ENCODE measurements at regions not wholly inside any gene's neighbourhood (a gene's known extent, or its start where the extent isn't known, plus 50 kb on each side); places are given as distances from the start of the nearest gene placed in this dataset.

DNA sequence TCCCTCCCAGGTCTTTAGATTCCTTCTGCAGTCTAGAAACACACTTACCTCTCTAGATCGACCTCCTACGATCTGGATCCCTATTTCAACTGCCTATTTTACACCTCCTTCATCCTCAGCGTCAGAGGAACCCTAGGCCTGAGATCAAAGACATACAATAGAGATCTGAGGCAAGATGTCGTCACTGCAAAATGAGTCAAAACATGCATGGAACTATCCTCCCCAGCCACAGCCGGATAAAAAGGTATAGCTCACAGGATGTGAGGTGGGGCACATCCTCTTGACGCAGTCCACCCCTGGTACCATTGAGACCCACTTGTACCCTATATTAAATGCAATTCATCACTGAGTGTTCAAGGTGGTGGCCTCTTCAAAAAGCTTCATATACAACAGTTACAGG is 63.7 kb upstream of the DNAJC10 start (continued):
- TF ChIP-seq, protein P1, sequence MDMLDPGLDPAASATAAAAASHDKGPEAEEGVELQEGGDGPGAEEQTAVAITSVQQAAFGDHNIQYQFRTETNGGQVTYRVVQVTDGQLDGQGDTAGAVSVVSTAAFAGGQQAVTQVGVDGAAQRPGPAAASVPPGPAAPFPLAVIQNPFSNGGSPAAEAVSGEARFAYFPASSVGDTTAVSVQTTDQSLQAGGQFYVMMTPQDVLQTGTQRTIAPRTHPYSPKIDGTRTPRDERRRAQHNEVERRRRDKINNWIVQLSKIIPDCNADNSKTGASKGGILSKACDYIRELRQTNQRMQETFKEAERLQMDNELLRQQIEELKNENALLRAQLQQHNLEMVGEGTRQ (CRISPR knock-in tag; IDR thresholded peaks at IDR 0.05) = no peak
- no peak for TF ChIP-seq DMBX1 (CRISPR knock-in tag; IDR thresholded peaks at IDR 0.05; ENCODE audit: borderline replicate concordance)

DNA sequence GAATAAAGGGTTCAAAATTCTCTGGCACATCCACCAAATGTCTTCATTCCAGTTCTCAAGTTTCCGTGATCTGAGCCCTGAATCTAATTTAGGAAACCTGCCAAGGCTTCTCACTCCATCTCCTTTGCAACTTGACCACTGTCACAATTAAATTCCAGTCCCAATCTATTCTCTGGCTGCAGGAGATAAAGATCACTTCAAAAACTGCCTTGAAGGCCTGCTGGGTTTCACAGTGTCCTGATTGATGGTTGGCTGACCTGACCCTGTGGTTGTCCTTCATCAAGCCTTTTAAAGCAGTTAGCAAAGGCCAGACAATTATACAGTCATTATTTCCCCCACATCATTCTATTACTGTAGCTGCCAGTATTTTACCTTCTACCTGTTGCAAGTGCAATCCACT is 60.3 kb upstream of the DNAJC10 start:
- no TSS peak for BruUV-seq (replicated peaks)
- H2AFZ ChIP-seq (ENCODE audit: low read depth, low read length) = no peak overlapping the region
- DNase-seq (ENCODE audit: extremely low read depth in 1 of 4, low spot score in 3 of 4) = no peak
- H4K20me1 ChIP-seq (replicated peaks; ENCODE audit: control insufficient read depth, insufficient read depth, low read length) = no peaks in the 10 kb centered on the region
- ChIA-PET POLR2A (no interaction called here), CTCF (ENCODE audit: low intra/inter-chr PET ratio) (no interaction called here)
- H3K27me3 ChIP-seq (ENCODE audit: control insufficient read depth in 2 of 2, insufficient read depth in 2 of 2, low read length in 2 of 2) = peaks cover 0 to 2% of the 10 kb centered on the region in 2 experiments; a peak in 1 of 5 replicates
- TF ChIP-seq, protein P2, sequence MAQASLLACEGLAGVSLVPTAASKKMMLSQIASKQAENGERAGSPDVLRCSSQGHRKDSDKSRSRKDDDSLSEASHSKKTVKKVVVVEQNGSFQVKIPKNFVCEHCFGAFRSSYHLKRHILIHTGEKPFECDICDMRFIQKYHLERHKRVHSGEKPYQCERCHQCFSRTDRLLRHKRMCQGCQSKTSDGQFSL (CRISPR knock-in tag; IDR thresholded peaks at IDR 0.05) = no peak
- TF ChIP-seq, protein P2 (tag; IDR thresholded peaks at IDR 0.05) = no peak
- TF ChIP-seq ZNF140 (CRISPR knock-in tag; IDR thresholded peaks at IDR 0.05) = no peak
- TF ChIP-seq, protein P3, sequence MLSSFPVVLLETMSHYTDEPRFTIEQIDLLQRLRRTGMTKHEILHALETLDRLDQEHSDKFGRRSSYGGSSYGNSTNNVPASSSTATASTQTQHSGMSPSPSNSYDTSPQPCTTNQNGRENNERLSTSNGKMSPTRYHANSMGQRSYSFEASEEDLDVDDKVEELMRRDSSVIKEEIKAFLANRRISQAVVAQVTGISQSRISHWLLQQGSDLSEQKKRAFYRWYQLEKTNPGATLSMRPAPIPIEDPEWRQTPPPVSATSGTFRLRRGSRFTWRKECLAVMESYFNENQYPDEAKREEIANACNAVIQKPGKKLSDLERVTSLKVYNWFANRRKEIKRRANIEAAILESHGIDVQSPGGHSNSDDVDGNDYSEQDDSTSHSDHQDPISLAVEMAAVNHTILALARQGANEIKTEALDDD (IDR thresholded peaks at IDR 0.05) = no peak
- WGBS (ENCODE audit: insufficient coverage, low coverage, missing lambda C conversion rate) = 0% methylated on average over 1 of the region's 1 CpG
- H3K36me3 ChIP-seq (ENCODE audit: control insufficient read depth, insufficient read depth, low read length) = no peaks in the 10 kb centered on the region
- no peak overlapping the region for H3K9ac ChIP-seq (ENCODE audit: insufficient read depth in 1 of 2, low read depth in 2 of 2, low read length in 2 of 2)
- no peak overlapping the region for H3K27ac ChIP-seq (ENCODE audit: extremely low read depth, low read depth, low read length)
- H3K4me3 ChIP-seq = no peak overlapping the region
- in situ Hi-C loops (cut with MboI) = loop anchor here (25.0 kb wide), 1 partner anchor 918 kb away; no protein-coding TSS in a partner anchor
- no peaks in the 10 kb centered on the region for H3K4me1 ChIP-seq (replicated peaks in 1 of 2; ENCODE audit: control insufficient read depth in 2 of 2, insufficient read depth in 2 of 2, low read length in 2 of 2)
- ATAC-seq = no peak
- H3K79me2 ChIP-seq (ENCODE audit: control insufficient read depth, insufficient read depth, low read length) = no peaks in the 10 kb centered on the region
- H3K9me3 ChIP-seq (replicated peaks; ENCODE audit: control insufficient read depth, insufficient read depth, low read depth, low read length) = no peaks in the 10 kb centered on the region
- intact Hi-C loops (cut with micrococcal nuclease) = loop anchor here (10.0 kb wide), 1 partner anchor 691 kb away; no protein-coding TSS in a partner anchor
- H3K9me1 ChIP-seq (ENCODE audit: control insufficient read depth, insufficient read depth, low read length) = no peaks in the 10 kb centered on the region
- no peak for FAIRE-seq
- no peak overlapping the region for H3K4me2 ChIP-seq (ENCODE audit: insufficient read depth, low read length)

Measured in K562 (cell line).